Osteoblast (primary cell): ENCODE measurements at regions not wholly inside any gene's neighbourhood (a gene's known extent, or its start where the extent isn't known, plus 50 kb on each side); places are given as distances from the start of the nearest gene placed in this dataset.

Experiments
- DNase-seq: peaks from one replicate; pipeline ENCODE4 v3.0.0; 2011; ENCODE audit warnings: low spot score, mixed read lengths; ENCODE audit not compliant: insufficient read length; ENCODE audit errors: missing footprints
- H2AFZ ChIP-seq: 2 replicates; pipeline ENCODE4 v1.6.0; 2011; ENCODE audit warnings: mild to moderate bottlenecking, low read length
- H3K27ac ChIP-seq: 2 replicates; pipeline ENCODE4 v1.5.1; 2011; ENCODE audit warnings: mild to moderate bottlenecking, low read depth, low read length, moderate library complexity
- H3K27me3 ChIP-seq: 2 replicates; pipeline ENCODE4 v1.6.0; 2012; ENCODE audit warnings: mild to moderate bottlenecking, control low read depth, inconsistent platforms, low read length, moderate library complexity; ENCODE audit not compliant: insufficient read depth
- H3K36me3 ChIP-seq: 2 replicates; pipeline ENCODE4 v1.5.1; 2011; ENCODE audit warnings: mild to moderate bottlenecking, low read length, control low read depth, moderate library complexity; ENCODE audit not compliant: insufficient read depth
- H3K4me1 ChIP-seq: 2 replicates; pipeline ENCODE4 v1.5.1; 2011; ENCODE audit warnings: mild to moderate bottlenecking, low read length, control low read depth, moderate library complexity; ENCODE audit not compliant: insufficient read depth
- H3K4me2 ChIP-seq: 2 replicates; pipeline ENCODE4 v1.6.0; 2011; ENCODE audit warnings: mild to moderate bottlenecking, low read length; ENCODE audit not compliant: insufficient read depth
- H3K4me3 ChIP-seq: fragments of 200-600 bp; sonication (generic); 3 replicates; pipeline ENCODE4 v1.5.1; 2012; ENCODE audit warnings: mild to moderate bottlenecking, low read length, inconsistent platforms; ENCODE audit not compliant: insufficient read depth
- H3K79me2 ChIP-seq: 2 replicates; pipeline ENCODE4 v1.6.0; 2012; ENCODE audit warnings: mild to moderate bottlenecking, low read length, control low read depth, inconsistent platforms; ENCODE audit not compliant: insufficient read depth
- H3K9me3 ChIP-seq: 2 replicates; pipeline ENCODE4 v1.5.1; 2011; ENCODE audit warnings: low read depth, low read length, control low read depth
- H4K20me1 ChIP-seq: 2 replicates; pipeline ENCODE4 v1.6.0; 2012; ENCODE audit warnings: mild to moderate bottlenecking, low read length, control low read depth; ENCODE audit not compliant: insufficient read depth
- CTCF ChIP-seq: IDR thresholded peaks from 2 replicates; pipeline ENCODE4 v1.5.1; 2011; ENCODE audit warnings: mild to moderate bottlenecking, low read depth, low read length, moderate library complexity; ENCODE audit errors: extremely low read depth

- Histone ChIP-seq H3K9me3 (no peaks in the 10 kb centered on the region), H3K4me2 (no peak overlapping the region), H3K27me3 (no peaks in the 10 kb centered on the region), H3K4me1 (no peaks in the 10 kb centered on the region), H4K20me1 (no peaks in the 10 kb centered on the region), H2AFZ (no peak overlapping the region), H3K4me3 (no peak overlapping the region), H3K36me3 (no peaks in the 10 kb centered on the region), H3K27ac (no peak overlapping the region), H3K79me2 (no peaks in the 10 kb centered on the region)
- TF ChIP-seq CTCF: no peak
- DNase-seq: no peak
These were observed 355.0 kb downstream of the CDH26 start for GRCh38 chr20:60313191-60313590.

- no peak overlapping the region for H2AFZ ChIP-seq
- no peaks in the 10 kb centered on the region for H3K27me3 ChIP-seq
- no peaks in the 10 kb centered on the region for H3K36me3 ChIP-seq
- H4K20me1 ChIP-seq: no peaks in the 10 kb centered on the region
- no peak for TF ChIP-seq CTCF
- no peaks in the 10 kb centered on the region for H3K9me3 ChIP-seq
- H3K27ac ChIP-seq: no peak overlapping the region
- no peak overlapping the region for H3K4me2 ChIP-seq
- no peaks in the 10 kb centered on the region for H3K79me2 ChIP-seq
- no peaks in the 10 kb centered on the region for H3K4me1 ChIP-seq
- no peak for DNase-seq
- H3K4me3 ChIP-seq: no peak overlapping the region
These were observed 355.4 kb downstream of the CDH26 start for GRCh38 chr20:60313614-60314013.

- Histone ChIP-seq H3K27me3 (no peaks in the 10 kb centered on the region), H4K20me1 (no peaks in the 10 kb centered on the region), H2AFZ (no peak overlapping the region), H3K27ac (no peak overlapping the region), H3K4me2 (no peak overlapping the region), H3K79me2 (no peaks in the 10 kb centered on the region), H3K36me3 (no peaks in the 10 kb centered on the region), H3K4me1 (no peaks in the 10 kb centered on the region), H3K9me3 (no peaks in the 10 kb centered on the region), H3K4me3 (no peak overlapping the region)
- no peak for TF ChIP-seq CTCF
- no peak for DNase-seq
These were observed 356.5 kb downstream of the CDH26 start for GRCh38 chr20:60314727-60315126.

GRCh38 chr20:60316476-60317158 is 358.4 kb downstream of the CDH26 start:
- DNase-seq: no peak
- H3K4me2 ChIP-seq: no peak overlapping the region
- H4K20me1 ChIP-seq: no peaks in the 10 kb centered on the region
- no peaks in the 10 kb centered on the region for H3K4me1 ChIP-seq
- H3K27me3 ChIP-seq: no peaks in the 10 kb centered on the region
- H3K4me3 ChIP-seq: no peak overlapping the region
- H3K9me3 ChIP-seq: no peaks in the 10 kb centered on the region
- H3K27ac ChIP-seq: no peak overlapping the region
- no peak overlapping the region for H2AFZ ChIP-seq
- H3K79me2 ChIP-seq: no peaks in the 10 kb centered on the region
- no peaks in the 10 kb centered on the region for H3K36me3 ChIP-seq
- TF ChIP-seq CTCF: no peak
